Esophagus squamous epithelium (tissue), 4 donors: ENCODE measurements at regions not wholly inside any gene's neighbourhood (a gene's known extent, or its start where the extent isn't known, plus 50 kb on each side); places are given as distances from the start of the nearest gene placed in this dataset.

ENCODE experiments used
- POLR2A ChIP-seq, 4 donors: fragments of 450-650 bp; IDR thresholded peaks; one replicate each; pipeline ENCODE4 v1.6.1; 2017; ENCODE audit warnings: antibody characterized with exemption in 4 of 4, mild to moderate bottlenecking in 4 of 4, moderate library complexity in 3 of 4
- TF ChIP-seq, protein P1 (sequence below), 6 experiments: fragments of 450-650 bp in 4 of 6; fragments of 200-600 bp in 2 of 6; sonication (generic) in 2 of 6; IDR thresholded peaks; one replicate each; pipeline ENCODE4 v1.5.1; 2016 to 2019; ENCODE audit warnings: antibody characterized with exemption in 6 of 6, mild to moderate bottlenecking in 4 of 6, moderate library complexity in 4 of 6

DNA sequence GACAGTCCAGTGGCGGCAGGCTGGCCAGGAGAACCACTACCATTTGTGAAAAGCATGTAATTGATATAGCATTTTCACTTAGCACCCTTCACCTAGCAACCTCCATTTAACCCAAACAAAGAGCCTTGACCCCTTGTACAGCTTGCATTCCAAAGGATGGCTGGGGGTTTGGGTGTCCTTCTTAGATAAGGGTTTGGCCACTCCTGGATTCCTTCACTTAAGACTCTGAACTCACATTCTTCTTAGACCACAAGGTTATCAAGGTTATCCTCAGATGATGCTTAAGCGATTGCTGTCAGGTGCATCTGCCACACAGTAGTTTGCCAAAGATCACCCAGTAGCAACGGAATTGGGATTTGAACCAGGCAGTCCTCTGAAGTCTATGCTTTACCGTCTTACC, 102.8 kb downstream of the ZNF664 start:
- TF ChIP-seq, protein P1, sequence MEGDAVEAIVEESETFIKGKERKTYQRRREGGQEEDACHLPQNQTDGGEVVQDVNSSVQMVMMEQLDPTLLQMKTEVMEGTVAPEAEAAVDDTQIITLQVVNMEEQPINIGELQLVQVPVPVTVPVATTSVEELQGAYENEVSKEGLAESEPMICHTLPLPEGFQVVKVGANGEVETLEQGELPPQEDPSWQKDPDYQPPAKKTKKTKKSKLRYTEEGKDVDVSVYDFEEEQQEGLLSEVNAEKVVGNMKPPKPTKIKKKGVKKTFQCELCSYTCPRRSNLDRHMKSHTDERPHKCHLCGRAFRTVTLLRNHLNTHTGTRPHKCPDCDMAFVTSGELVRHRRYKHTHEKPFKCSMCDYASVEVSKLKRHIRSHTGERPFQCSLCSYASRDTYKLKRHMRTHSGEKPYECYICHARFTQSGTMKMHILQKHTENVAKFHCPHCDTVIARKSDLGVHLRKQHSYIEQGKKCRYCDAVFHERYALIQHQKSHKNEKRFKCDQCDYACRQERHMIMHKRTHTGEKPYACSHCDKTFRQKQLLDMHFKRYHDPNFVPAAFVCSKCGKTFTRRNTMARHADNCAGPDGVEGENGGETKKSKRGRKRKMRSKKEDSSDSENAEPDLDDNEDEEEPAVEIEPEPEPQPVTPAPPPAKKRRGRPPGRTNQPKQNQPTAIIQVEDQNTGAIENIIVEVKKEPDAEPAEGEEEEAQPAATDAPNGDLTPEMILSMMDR (IDR thresholded peaks at IDR 0.05), result no peak
- no peak for TF ChIP-seq POLR2A (IDR thresholded peaks at IDR 0.05)
